Spleen (tissue), 11 donors: ENCODE measurements at regions not wholly inside any gene's neighbourhood (a gene's known extent, or its start where the extent isn't known, plus 50 kb on each side); places are given as distances from the start of the nearest gene placed in this dataset.

Experiments
- DNase-seq: peaks from one replicate; pipeline ENCODE4 v3.0.0-alpha.2; 2020
- H3K27ac ChIP-seq, 8 donors: fragments of 200-600 bp; sonication (generic) in 7 of 8; 1 replicate in 4 of 8; 2 replicates in 4 of 8; pipeline versions ENCODE4 v1.5.0 to v1.8.0; 2016 to 2021; ENCODE audit warnings: inconsistent platforms in 4 of 8, mild to moderate bottlenecking in 4 of 8, moderate library complexity in 1 of 8
- H3K27me3 ChIP-seq, 7 donors: fragments of 200-600 bp; sonication (generic) in 6 of 7; replicated peaks in 1 of 7; 1 replicate in 4 of 7; 2 replicates in 3 of 7; pipeline versions ENCODE4 v1.5.0 to v1.8.0; 2016 to 2021; ENCODE audit warnings: inconsistent platforms in 3 of 7, mild to moderate bottlenecking in 1 of 7
- H3K36me3 ChIP-seq, 6 donors: fragments of 200-600 bp; sonication (generic) in 5 of 6; 1 replicate in 4 of 6; 2 replicates in 2 of 6; pipeline versions ENCODE4 v1.5.0 to v1.8.0; 2016 to 2021; ENCODE audit warnings: inconsistent platforms in 2 of 6
- H3K4me1 ChIP-seq, 6 donors: fragments of 200-600 bp; sonication (generic) in 5 of 6; 1 replicate in 3 of 6; 2 replicates in 3 of 6; pipeline versions ENCODE4 v1.5.0 to v1.8.0; 2016 to 2021; ENCODE audit warnings: inconsistent platforms in 3 of 6
- H3K4me3 ChIP-seq, 8 donors: fragments of 200-600 bp; sonication (generic) in 7 of 8; 1 replicate in 4 of 8; 2 replicates in 4 of 8; pipeline versions ENCODE4 v1.5.0 to v1.8.0; 2016 to 2021; ENCODE audit warnings: inconsistent platforms in 4 of 8, mild to moderate bottlenecking in 4 of 8, moderate library complexity in 2 of 8
- H3K9me3 ChIP-seq, 8 donors: fragments of 200-600 bp; sonication (generic) in 7 of 8; 1 replicate in 4 of 8; 2 replicates in 4 of 8; pipeline versions ENCODE4 v1.5.0 to v1.8.0; 2016 to 2021; ENCODE audit warnings: inconsistent platforms in 4 of 8
- POLR2A ChIP-seq, 3 donors: fragments of 450-650 bp; IDR thresholded peaks; one replicate each; pipeline ENCODE4 v1.5.1; 2017; ENCODE audit warnings: antibody characterized with exemption in 3 of 3, mild to moderate bottlenecking in 1 of 3
- POLR2AphosphoS5 ChIP-seq, 3 donors: sonication (generic); formaldehyde crosslinking; IDR thresholded peaks; one replicate each; pipeline ENCODE4 v1.5.1; 2017; ENCODE audit warnings: antibody characterized with exemption in 3 of 3
- WGBS, 5 donors: extraction: QIAGEN DNeasy Blood & Tissue Kit in 3 of 5; methylation state at CpG; one replicate each; pipeline versions ENCODE4 v1.1.5 to v1.1.7; 2013 to 2018; 5-methylcytosine and 5-hydroxymethylcytosine counted together
- intact Hi-C: fragments of 100-400 bp; cut with DNase I; formaldehyde crosslinking; loops from one replicate; pipeline ENCODE4 v1.15.0; 2023; ENCODE audit warnings: low total_unique reads
- TF ChIP-seq, protein P1 (sequence below), 11 experiments: fragments of 200-600 bp in 7 of 11; fragments of 450-650 bp in 4 of 11; sonication (generic) in 4 of 11; IDR thresholded peaks in 8 of 11; conservative IDR thresholded peaks in 3 of 11; 1 replicate in 7 of 11; 2 replicates in 4 of 11; pipeline versions ENCODE4 v1.4.0 to v1.8.0; 2016 to 2021; ENCODE audit warnings: antibody characterized with exemption in 11 of 11, inconsistent platforms in 4 of 11, mild to moderate bottlenecking in 1 of 11
- donor health status: healthy with polysubstance abuse.
- donor health status: DM: no; HTN: no; CAD: no; lungs with moderate emphysema.
- donor health status: DM: no; HTN: no; CAD: no.
- donor health status: Bipolar disorder and iron deficiency.
- donor health status: healthy.
- donor health status: DM: no; HTN: no; CAD: no.
- donor health status: DM: yes; HTN: yes; CAD: no.

DNA sequence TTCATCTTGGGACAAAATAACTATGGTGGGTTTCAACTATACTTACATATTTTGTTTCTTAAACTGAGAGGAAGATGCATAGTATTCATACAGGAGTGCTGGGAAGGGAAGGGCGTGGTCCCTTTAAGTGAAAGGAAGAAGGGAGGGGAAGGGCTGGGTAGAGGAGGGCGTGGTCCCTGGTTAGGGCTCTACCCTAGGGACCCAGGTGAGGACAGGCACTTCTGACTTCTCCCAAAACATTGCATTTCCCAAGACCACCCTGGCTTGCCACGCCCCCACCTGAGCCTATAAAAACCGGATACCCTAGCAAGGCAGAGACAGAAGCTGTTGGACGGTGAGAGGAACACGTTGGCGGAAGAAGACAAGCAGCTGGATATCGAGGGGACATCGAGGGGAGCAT lies 157.6 kb upstream of the PLXNA4 start:
- TF ChIP-seq POLR2A (IDR thresholded peaks at IDR 0.05) (no peak), POLR2AphosphoS5 (IDR thresholded peaks at IDR 0.05) (no peak)
- TF ChIP-seq, protein P1, sequence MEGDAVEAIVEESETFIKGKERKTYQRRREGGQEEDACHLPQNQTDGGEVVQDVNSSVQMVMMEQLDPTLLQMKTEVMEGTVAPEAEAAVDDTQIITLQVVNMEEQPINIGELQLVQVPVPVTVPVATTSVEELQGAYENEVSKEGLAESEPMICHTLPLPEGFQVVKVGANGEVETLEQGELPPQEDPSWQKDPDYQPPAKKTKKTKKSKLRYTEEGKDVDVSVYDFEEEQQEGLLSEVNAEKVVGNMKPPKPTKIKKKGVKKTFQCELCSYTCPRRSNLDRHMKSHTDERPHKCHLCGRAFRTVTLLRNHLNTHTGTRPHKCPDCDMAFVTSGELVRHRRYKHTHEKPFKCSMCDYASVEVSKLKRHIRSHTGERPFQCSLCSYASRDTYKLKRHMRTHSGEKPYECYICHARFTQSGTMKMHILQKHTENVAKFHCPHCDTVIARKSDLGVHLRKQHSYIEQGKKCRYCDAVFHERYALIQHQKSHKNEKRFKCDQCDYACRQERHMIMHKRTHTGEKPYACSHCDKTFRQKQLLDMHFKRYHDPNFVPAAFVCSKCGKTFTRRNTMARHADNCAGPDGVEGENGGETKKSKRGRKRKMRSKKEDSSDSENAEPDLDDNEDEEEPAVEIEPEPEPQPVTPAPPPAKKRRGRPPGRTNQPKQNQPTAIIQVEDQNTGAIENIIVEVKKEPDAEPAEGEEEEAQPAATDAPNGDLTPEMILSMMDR (IDR thresholded peaks at IDR 0.05 in 8 of 11, conservative IDR thresholded peaks at IDR 0.05 in 3 of 11) = no peak

GRCh38 chr7:132732321-132732865 lies 156.1 kb upstream of the PLXNA4 start:
- Histone ChIP-seq H3K4me1 (no peaks in the 10 kb centered on the region), H3K36me3 (no peaks in the 10 kb centered on the region), H3K9me3 (no peaks in the 10 kb centered on the region), H3K27me3 (peaks cover 0 to 6% (median 0%) of the 10 kb centered on the region in 7 donors), H3K27ac (no peak overlapping the region), H3K4me3 (no peak overlapping the region)
- WGBS, 5 donors = 71 to 88% (median 83%) methylated on average over 8 of the region's 8 CpGs
- TF ChIP-seq, protein P1 (IDR thresholded peaks at IDR 0.05 in 8 of 11, conservative IDR thresholded peaks at IDR 0.05 in 3 of 11) = no peak
- TF ChIP-seq POLR2AphosphoS5 (IDR thresholded peaks at IDR 0.05) (no peak), POLR2A (IDR thresholded peaks at IDR 0.05) (no peak)
- DNase-seq = no peak
- intact Hi-C loops = no loop called here

More for the DNA sequence above, 157.6 kb upstream of the PLXNA4 start:
- Histone ChIP-seq H3K4me3 (no peak overlapping the region), H3K36me3 (no peaks in the 10 kb centered on the region), H3K9me3 (no peaks in the 10 kb centered on the region), H3K27ac (no peak overlapping the region), H3K4me1 (no peaks in the 10 kb centered on the region), H3K27me3 (no peaks in the 10 kb centered on the region)
- no peak for DNase-seq
- 80 to 93% (median 85%) methylated on average over 9 of the region's 9 CpGs for WGBS, 5 donors
- intact Hi-C loops = no loop called here

DNA sequence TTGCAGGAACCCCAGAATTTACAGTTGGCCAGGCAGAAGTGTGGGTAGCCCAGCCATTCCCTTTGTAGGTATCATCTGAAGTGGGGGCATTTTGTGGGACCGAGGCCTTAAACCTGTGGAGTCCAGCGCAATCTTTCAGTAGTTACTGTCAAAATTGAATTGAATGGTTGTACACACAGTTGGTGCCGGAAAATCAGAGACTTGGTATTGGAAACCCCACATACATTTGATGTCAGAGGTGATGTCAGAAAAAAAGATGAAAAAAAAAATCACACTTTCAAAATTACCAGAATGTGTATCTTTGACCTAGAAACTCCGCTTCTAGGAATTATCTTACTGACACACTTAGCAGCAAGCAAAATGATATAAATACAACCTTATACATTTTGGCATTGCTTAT lies 153.8 kb upstream of the PLXNA4 start:
- 91 to 98% (median 92%) methylated on average over 4 of the region's 4 CpGs for WGBS, 5 donors
- Histone ChIP-seq H3K4me1 (no peaks in the 10 kb centered on the region), H3K9me3 (no peaks in the 10 kb centered on the region), H3K36me3 (no peaks in the 10 kb centered on the region), H3K4me3 (no peak overlapping the region), H3K27ac (no peak overlapping the region), H3K27me3 (peaks cover 0 to 6% (median 0%) of the 10 kb centered on the region in 7 donors)
- no peak for DNase-seq
- TF ChIP-seq, protein P1 (IDR thresholded peaks at IDR 0.05 in 8 of 11, conservative IDR thresholded peaks at IDR 0.05 in 3 of 11) = no peak
- TF ChIP-seq POLR2AphosphoS5 (IDR thresholded peaks at IDR 0.05) (no peak), POLR2A (IDR thresholded peaks at IDR 0.05) (no peak)
- intact Hi-C loops = no loop called here

- no peaks in the 10 kb centered on the region for H3K4me1 ChIP-seq
- peaks cover 0 to 17% (median 9%) of the 10 kb centered on the region in 8 donors for H3K9me3 ChIP-seq
- WGBS, 5 donors = 64 to 83% (median 79%) methylated on average over 4 of the region's 4 CpGs
- H3K27me3 ChIP-seq = peaks cover 0 to 15% (median 0%) of the 10 kb centered on the region in 7 donors
- H3K27ac ChIP-seq = no peak overlapping the region
- no peak overlapping the region for H3K4me3 ChIP-seq
- intact Hi-C loops = no loop called here
- no peaks in the 10 kb centered on the region for H3K36me3 ChIP-seq
- no peak for TF ChIP-seq POLR2AphosphoS5 (IDR thresholded peaks at IDR 0.05)
- TF ChIP-seq POLR2A (IDR thresholded peaks at IDR 0.05) = no peak
- TF ChIP-seq, protein P1 (IDR thresholded peaks at IDR 0.05 in 8 of 11, conservative IDR thresholded peaks at IDR 0.05 in 3 of 11) = no peak
- no peak for DNase-seq
Measured at GRCh38 chr7:132723506-132724081, 147.3 kb upstream of the PLXNA4 start.
